H1 (cell line): ENCODE measurements at regions not wholly inside any gene's neighbourhood (a gene's known extent, or its start where the extent isn't known, plus 50 kb on each side); places are given as distances from the start of the nearest gene placed in this dataset.

Source experiments
- CTCF ChIA-PET: fragments of 300-600 bp; sonication (Branson Sonifier 250); formaldehyde crosslinking; loops from one replicate; lab custom pipeline; 2021; ENCODE audit not compliant: partially characterized antibody; lab: Charles Lee
- POLR2A ChIA-PET: fragments of 300-600 bp; sonication (Branson Sonifier 250); formaldehyde crosslinking; loops from one replicate; lab custom pipeline; 2021; ENCODE audit warnings: inconsistent platforms; ENCODE audit not compliant: partially characterized antibody; lab: Charles Lee
- DNase-seq, 2 experiments: peaks; one replicate each; pipeline versions ENCODE4 v3.0.0 to v3.0.0-alpha.2; 2010 to 2022; ENCODE audit warnings: low spot score in 2 of 2, low read depth in 1 of 2, mixed read lengths in 1 of 2
- FAIRE-seq: peaks from 2 replicates; lab custom pipeline; 2011; peaks lifted over from hg19 to GRCh38; lab: Jason Lieb, UNC
- H2AFZ ChIP-seq: 2 replicates; pipeline ENCODE4 v1.8.1; 2012; ENCODE audit warnings: low read length, inconsistent platforms
- H2AK5ac ChIP-seq: 2 replicates; pipeline ENCODE4 v1.6.1; 2013; ENCODE audit warnings: low read depth, low read length
- H2BK120ac ChIP-seq: replicated peaks from 2 replicates; pipeline ENCODE3; 2013; ENCODE audit warnings: low read depth, low read length, inconsistent platforms
- H2BK12ac ChIP-seq: 2 replicates; pipeline ENCODE4 v1.6.1; 2013; ENCODE audit warnings: low read depth, low read length
- H2BK15ac ChIP-seq: 2 replicates; pipeline ENCODE4 v1.6.1; 2013; ENCODE audit warnings: low read length
- H2BK20ac ChIP-seq: 2 replicates; pipeline ENCODE4 v1.6.1; 2013; ENCODE audit warnings: low read length
- H2BK5ac ChIP-seq: 2 replicates; pipeline ENCODE4 v1.6.1; 2013; ENCODE audit warnings: low read depth, low read length
- H3K14ac ChIP-seq: 2 replicates; pipeline ENCODE4 v1.6.1; 2013; ENCODE audit warnings: inconsistent platforms; ENCODE audit not compliant: insufficient read length
- H3K18ac ChIP-seq: 2 replicates; pipeline ENCODE4 v1.6.1; 2013; ENCODE audit warnings: low read length; ENCODE audit errors: extremely low read depth
- H3K23ac ChIP-seq: 2 replicates; pipeline ENCODE4 v1.6.1; 2013; ENCODE audit warnings: inconsistent platforms; ENCODE audit not compliant: insufficient read length
- H3K23me2 ChIP-seq: 2 replicates; pipeline ENCODE4 v1.6.1; 2013; ENCODE audit warnings: low read depth, low read length
- H3K27ac ChIP-seq: 2 replicates; pipeline ENCODE4 v1.6.1; 2011; ENCODE audit warnings: low read depth, low read length, inconsistent platforms
- H3K27me3 ChIP-seq, 4 experiments: replicated peaks in 1 of 4; 1 replicate in 1 of 4; 2 replicates in 3 of 4; pipeline versions ENCODE4 v1.6.1 to v1.8.1; 2011 to 2013; ENCODE audit warnings: low read length in 3 of 4, mild to moderate bottlenecking in 3 of 4, inconsistent platforms in 2 of 4, mixed read lengths in 2 of 4, moderate library complexity in 1 of 4; ENCODE audit not compliant: control insufficient read depth in 3 of 4, insufficient read depth in 3 of 4; ENCODE audit errors: extremely low read depth in 1 of 4
- H3K36me3 ChIP-seq, 4 experiments: 2 replicates each; pipeline versions ENCODE4 v1.6.1 to v1.8.1; 2011 to 2013; ENCODE audit warnings: mild to moderate bottlenecking in 4 of 4, low read length in 3 of 4, moderate library complexity in 2 of 4, control low read depth in 1 of 4, inconsistent platforms in 1 of 4; ENCODE audit not compliant: insufficient read depth in 4 of 4, control insufficient read depth in 2 of 4
- H3K4ac ChIP-seq: replicated peaks from 2 replicates; pipeline ENCODE3; 2013; ENCODE audit warnings: low read length, low read depth, mixed read lengths, inconsistent platforms; ENCODE audit not compliant: insufficient read length
- H3K4me1 ChIP-seq, 4 experiments: replicated peaks in 1 of 4; 1 replicate in 1 of 4; 2 replicates in 3 of 4; pipeline versions ENCODE4 v1.6.1 to v1.8.1; 2011 to 2013; ENCODE audit warnings: low read length in 3 of 4, inconsistent platforms in 2 of 4, mixed read lengths in 1 of 4; ENCODE audit not compliant: insufficient read depth in 4 of 4, control insufficient read depth in 3 of 4
- H3K4me2 ChIP-seq, 2 experiments: 2 replicates each; pipeline versions ENCODE4 v1.6.1 to v1.8.1; 2011 to 2013; ENCODE audit warnings: low read depth in 2 of 2, low read length in 2 of 2, control low read depth in 1 of 2, inconsistent platforms in 1 of 2, mild to moderate bottlenecking in 1 of 2; ENCODE audit not compliant: insufficient read depth in 1 of 2
- H3K4me3 ChIP-seq, 4 experiments: fragments of 200-600, 300-600 bp in 1 of 4; sonication (generic), shearing (Covaris generic), sonication (Bioruptor Twin) in 1 of 4; 2 replicates each; pipeline versions ENCODE4 v1.5.1 to v1.8.1; 2011 to 2016; ENCODE audit warnings: low read length in 4 of 4, low read depth in 3 of 4, control low read depth in 2 of 4, inconsistent platforms in 2 of 4, mild to moderate bottlenecking in 2 of 4, mixed read lengths in 1 of 4, moderate library complexity in 1 of 4; ENCODE audit not compliant: insufficient read depth in 2 of 4; ENCODE audit errors: extremely low read depth in 1 of 4
- H3K56ac ChIP-seq: replicated peaks from 2 replicates; pipeline ENCODE3; 2013; ENCODE audit warnings: low read depth, mild to moderate bottlenecking, mixed read lengths, low read length, inconsistent platforms; ENCODE audit not compliant: insufficient read length
- H3K79me1 ChIP-seq: 2 replicates; pipeline ENCODE4 v1.6.1; 2013; ENCODE audit warnings: low read depth, low read length, control low read depth
- H3K79me2 ChIP-seq, 2 experiments: 2 replicates each; pipeline versions ENCODE4 v1.6.1 to v1.8.1; 2012 to 2013; ENCODE audit warnings: low read length in 2 of 2, mild to moderate bottlenecking in 2 of 2, inconsistent platforms in 1 of 2; ENCODE audit not compliant: insufficient read depth in 2 of 2, control insufficient read depth in 1 of 2
- H3K9ac ChIP-seq, 4 experiments: replicated peaks in 1 of 4; 1 replicate in 1 of 4; 2 replicates in 3 of 4; pipeline versions ENCODE4 v1.6.1 to v1.8.1; 2011 to 2013; ENCODE audit warnings: low read depth in 3 of 4, low read length in 3 of 4, control low read depth in 2 of 4, mild to moderate bottlenecking in 2 of 4, moderate library complexity in 2 of 4, inconsistent platforms in 1 of 4; ENCODE audit errors: extremely low read depth in 1 of 4
- H3K9me3 ChIP-seq, 2 experiments: 2 replicates each; pipeline versions ENCODE4 v1.6.1 to v1.8.1; 2012 to 2013; ENCODE audit warnings: mild to moderate bottlenecking in 2 of 2, moderate library complexity in 2 of 2, control low read depth in 1 of 2, inconsistent platforms in 1 of 2, low read depth in 1 of 2, low read length in 1 of 2, mixed read lengths in 1 of 2; ENCODE audit not compliant: insufficient read depth in 2 of 2
- H4K20me1 ChIP-seq, 2 experiments: replicated peaks in 1 of 2; 2 replicates each; pipeline versions ENCODE3 to v1.8.1; 2011 to 2013; ENCODE audit warnings: inconsistent platforms in 2 of 2, low read length in 2 of 2, mild to moderate bottlenecking in 1 of 2; ENCODE audit not compliant: insufficient read depth in 2 of 2, control insufficient read depth in 1 of 2
- H4K5ac ChIP-seq: 2 replicates; pipeline ENCODE4 v1.6.1; 2013; ENCODE audit warnings: low read length, low read depth, mixed read lengths, inconsistent platforms; ENCODE audit not compliant: insufficient read length
- H4K8ac ChIP-seq: 2 replicates; pipeline ENCODE4 v1.8.0; 2013; ENCODE audit warnings: mild to moderate bottlenecking, moderate library complexity, low read length, inconsistent platforms; ENCODE audit not compliant: insufficient read depth; ENCODE audit errors: extremely low read depth
- H4K91ac ChIP-seq: replicated peaks from 2 replicates; pipeline ENCODE3; 2013; ENCODE audit warnings: low read length, mixed read lengths, inconsistent platforms; ENCODE audit not compliant: insufficient read length
- EZH2 ChIP-seq: fragments of 200-600 bp; sonication (generic); IDR thresholded peaks from 2 replicates; pipeline ENCODE4 v1.7.1; 2012; ENCODE audit warnings: low read depth, mild to moderate bottlenecking, moderate library complexity, low read length, inconsistent platforms; ENCODE audit not compliant: severe bottlenecking
- WGBS, 2 experiments: shearing (Covaris generic) in 1 of 2; methylation state at CpG; one replicate each; pipeline versions ENCODE4 v1.1.6 to v1.1.7; 2013 to 2015; ENCODE audit warnings: low lambda C conversion rate in 2 of 2, mixed read lengths in 2 of 2, inconsistent platforms in 1 of 2, low coverage in 1 of 2, missing lambda C conversion rate in 1 of 2; ENCODE audit not compliant: insufficient replicate concordance in 2 of 2, insufficient coverage in 1 of 2, insufficient read length in 1 of 2; ENCODE audit errors: extremely low coverage in 1 of 2, missing lambda C conversion rate in 1 of 2; 5-methylcytosine and 5-hydroxymethylcytosine counted together

GRCh38 chr11:25198704-25199103 lies 701.9 kb downstream of the LUZP2 start:
- H4K20me1 ChIP-seq = no peaks in the 10 kb centered on the region
- H3K27me3 ChIP-seq = no peaks in the 10 kb centered on the region
- no peak overlapping the region for H3K14ac ChIP-seq
- H4K91ac ChIP-seq = no peak overlapping the region
- 89% methylated on average over 2 of the region's 2 CpGs; no CpG with 5 or more reads in 1 of the 2 experiments for WGBS, 2 experiments
- CTCF ChIA-PET = interaction anchor here (0.6 kb wide), 1 partner anchor 17 kb away, joined by 3 read pairs; no protein-coding TSS in a partner anchor
- no peak overlapping the region for H2BK5ac ChIP-seq
- H3K4me1 ChIP-seq = peaks cover 0 to 3% (median 0%) of the 10 kb centered on the region in 4 experiments; a peak in 1 of 7 replicates
- no peak overlapping the region for H2AFZ ChIP-seq
- H2BK15ac ChIP-seq = no peak overlapping the region
- H4K8ac ChIP-seq = no peak overlapping the region
- H2BK20ac ChIP-seq = no peak overlapping the region
- no peak overlapping the region for H3K9ac ChIP-seq
- H3K18ac ChIP-seq = no peak overlapping the region
- H3K4ac ChIP-seq = no peak overlapping the region
- H3K79me1 ChIP-seq = no peaks in the 10 kb centered on the region
- H3K79me2 ChIP-seq = no peaks in the 10 kb centered on the region
- no peak overlapping the region for H2BK120ac ChIP-seq
- FAIRE-seq (no peak), DNase-seq (no peak)
- POLR2A ChIA-PET = no interaction called here
- no peak overlapping the region for H3K4me3 ChIP-seq
- no peak overlapping the region for H3K4me2 ChIP-seq
- no peaks in the 10 kb centered on the region; the same call in 1 of the 2 replicates for H3K23me2 ChIP-seq
- H3K36me3 ChIP-seq = no peaks in the 10 kb centered on the region
- H3K23ac ChIP-seq = no peak overlapping the region
- no peak overlapping the region for H4K5ac ChIP-seq
- H3K27ac ChIP-seq = no peak overlapping the region
- H2BK12ac ChIP-seq = no peak overlapping the region
- no peak overlapping the region for H2AK5ac ChIP-seq
- no peaks in the 10 kb centered on the region for H3K9me3 ChIP-seq
- no peak overlapping the region for H3K56ac ChIP-seq
- no peak for TF ChIP-seq EZH2
